ENCODE measurements at regions not wholly inside any gene's neighbourhood (a gene's known extent, or its start where the extent isn't known, plus 50 kb on each side); places are given as distances from the start of the nearest gene placed in this dataset.

- no peak overlapping the region for H3K27ac ChIP-seq
- no peak for DNase-seq
- H3K9me3 ChIP-seq (ENCODE audit: severe bottlenecking): no peaks in the 10 kb centered on the region
- no peak for TF ChIP-seq CTCF (IDR thresholded peaks at IDR 0.05; ENCODE audit: low read depth, low read length)
- no peaks in the 10 kb centered on the region for H3K36me3 ChIP-seq
- H3K27me3 ChIP-seq (ENCODE audit: insufficient read depth, low read depth, severe bottlenecking): no peaks in the 10 kb centered on the region
- no peak overlapping the region for H3K4me3 ChIP-seq (ENCODE audit: low read depth, low read length)
Measured at GRCh38 chr2:59787095-59787494, 766.4 kb downstream of the BCL11A start.

- no peaks in the 10 kb centered on the region for H3K9me3 ChIP-seq (ENCODE audit: severe bottlenecking)
- no peak overlapping the region for H3K4me3 ChIP-seq (ENCODE audit: low read depth, low read length)
- H3K27ac ChIP-seq: no peak overlapping the region
- no peaks in the 10 kb centered on the region for H3K36me3 ChIP-seq
- no peak for TF ChIP-seq CTCF (IDR thresholded peaks at IDR 0.05; ENCODE audit: low read depth, low read length)
- DNase-seq: no peak
- H3K27me3 ChIP-seq (ENCODE audit: insufficient read depth, low read depth, severe bottlenecking): no peaks in the 10 kb centered on the region
Measured at GRCh38 chr2:59786684-59787083, 766.8 kb downstream of the BCL11A start.

GRCh38 chr2:59779571-59779970 lies 773.9 kb downstream of the BCL11A start:
- H3K27me3 ChIP-seq (ENCODE audit: insufficient read depth, low read depth, severe bottlenecking): no peaks in the 10 kb centered on the region
- no peak for TF ChIP-seq CTCF (IDR thresholded peaks at IDR 0.05; ENCODE audit: low read depth, low read length)
- no peaks in the 10 kb centered on the region for H3K9me3 ChIP-seq (ENCODE audit: severe bottlenecking)
- no peak overlapping the region for H3K4me3 ChIP-seq (ENCODE audit: low read depth, low read length)
- no peak for DNase-seq
- no peaks in the 10 kb centered on the region for H3K36me3 ChIP-seq
- H3K27ac ChIP-seq: no peak overlapping the region

- H3K9me3 ChIP-seq (ENCODE audit: severe bottlenecking): no peaks in the 10 kb centered on the region
- no peak for DNase-seq
- no peak for TF ChIP-seq CTCF (IDR thresholded peaks at IDR 0.05; ENCODE audit: low read depth, low read length)
Measured at GRCh38 chr2:59777120-59777519, 776.3 kb downstream of the BCL11A start.

GRCh38 chr2:59776726-59777008 lies 776.8 kb downstream of the BCL11A start:
- TF ChIP-seq CTCF (IDR thresholded peaks at IDR 0.05; ENCODE audit: low read depth, low read length): no peak
- Histone ChIP-seq H3K4me3 (ENCODE audit: low read depth, low read length) (no peak overlapping the region), H3K27me3 (ENCODE audit: insufficient read depth, low read depth, severe bottlenecking) (no peaks in the 10 kb centered on the region), H3K36me3 (no peaks in the 10 kb centered on the region), H3K9me3 (ENCODE audit: severe bottlenecking) (no peaks in the 10 kb centered on the region), H3K27ac (no peak overlapping the region)
- no peak for DNase-seq

More at GRCh38 chr2:59777120-59777519, 776.3 kb downstream of the BCL11A start:
- Histone ChIP-seq H3K36me3 (no peaks in the 10 kb centered on the region), H3K4me3 (ENCODE audit: low read depth, low read length) (no peak overlapping the region), H3K27me3 (ENCODE audit: insufficient read depth, low read depth, severe bottlenecking) (no peaks in the 10 kb centered on the region), H3K27ac (no peak overlapping the region)

GRCh38 chr2:59774821-59775433 lies 778.5 kb downstream of the BCL11A start:
- DNase-seq: no peak
- H3K27me3 ChIP-seq (ENCODE audit: insufficient read depth, low read depth, severe bottlenecking): no peaks in the 10 kb centered on the region
- no peak for TF ChIP-seq CTCF (IDR thresholded peaks at IDR 0.05; ENCODE audit: low read depth, low read length)
- no peak overlapping the region for H3K4me3 ChIP-seq (ENCODE audit: low read depth, low read length)
- no peaks in the 10 kb centered on the region for H3K9me3 ChIP-seq (ENCODE audit: severe bottlenecking)
- H3K27ac ChIP-seq: no peak overlapping the region
- no peaks in the 10 kb centered on the region for H3K36me3 ChIP-seq

Measured in WERI-Rb-1 (cell line).